Endothelial cell (in vitro differentiated cells): ENCODE measurements at regions not wholly inside any gene's neighbourhood (a gene's known extent, or its start where the extent isn't known, plus 50 kb on each side); places are given as distances from the start of the nearest gene placed in this dataset.

Source experiments
- DNase-seq: peaks from one replicate; pipeline ENCODE4 v3.0.0; 2021; ENCODE audit warnings: low spot score
- H3K27ac Mint-ChIP-seq: one replicate; pipeline ENCODE4 v1.8.0; 2021; ENCODE audit warnings: mixed read lengths, inconsistent platforms; ENCODE audit not compliant: unreplicated experiment
- H3K27me3 Mint-ChIP-seq: one replicate; pipeline ENCODE4 v1.8.0; 2021; ENCODE audit warnings: mild to moderate bottlenecking, moderate library complexity, mixed read lengths, inconsistent platforms; ENCODE audit not compliant: unreplicated experiment
- H3K36me3 Mint-ChIP-seq: one replicate; pipeline ENCODE4 v1.8.0; 2021; ENCODE audit warnings: mild to moderate bottlenecking, low read depth, mixed read lengths, inconsistent platforms; ENCODE audit not compliant: unreplicated experiment
- H3K4me1 Mint-ChIP-seq: one replicate; pipeline ENCODE4 v1.8.0; 2021; ENCODE audit warnings: mild to moderate bottlenecking, mixed read lengths, inconsistent platforms; ENCODE audit not compliant: unreplicated experiment
- H3K4me3 Mint-ChIP-seq: one replicate; pipeline ENCODE4 v1.8.0; 2021; ENCODE audit warnings: mild to moderate bottlenecking, mixed read lengths, inconsistent platforms; ENCODE audit not compliant: unreplicated experiment
- H3K9me3 Mint-ChIP-seq: one replicate; pipeline ENCODE4 v1.8.0; 2021; ENCODE audit warnings: mixed read lengths, inconsistent platforms; ENCODE audit not compliant: unreplicated experiment
- TF ChIP-seq, protein P1 (sequence below): fragments of 200-600 bp; sonication (generic); IDR thresholded peaks from one replicate; pipeline ENCODE4 v1.5.0; 2021; ENCODE audit warnings: antibody characterized with exemption; ENCODE audit not compliant: unreplicated experiment

DNA sequence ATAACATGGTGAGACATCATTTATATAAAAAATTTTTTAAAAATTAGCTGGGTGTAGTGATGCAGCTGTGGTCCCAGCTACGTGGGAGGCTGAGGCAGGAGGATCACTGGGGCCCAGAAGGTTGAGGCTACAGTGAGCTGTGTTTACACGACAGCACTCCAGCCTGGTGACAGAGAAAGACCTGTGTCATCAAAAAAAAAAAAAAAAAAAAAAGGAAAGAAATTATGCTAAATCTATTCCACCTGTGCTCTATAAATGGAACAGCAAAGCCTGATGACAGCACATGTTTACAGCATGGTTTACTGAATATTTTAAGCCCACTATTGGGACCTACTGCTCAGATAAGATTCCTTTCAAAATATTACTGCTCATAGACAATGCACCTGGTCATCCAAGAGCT, 217.6 kb downstream of the PRDM2 start:
- H3K4me1 Mint-ChIP-seq: no peaks in the 10 kb centered on the region

DNA sequence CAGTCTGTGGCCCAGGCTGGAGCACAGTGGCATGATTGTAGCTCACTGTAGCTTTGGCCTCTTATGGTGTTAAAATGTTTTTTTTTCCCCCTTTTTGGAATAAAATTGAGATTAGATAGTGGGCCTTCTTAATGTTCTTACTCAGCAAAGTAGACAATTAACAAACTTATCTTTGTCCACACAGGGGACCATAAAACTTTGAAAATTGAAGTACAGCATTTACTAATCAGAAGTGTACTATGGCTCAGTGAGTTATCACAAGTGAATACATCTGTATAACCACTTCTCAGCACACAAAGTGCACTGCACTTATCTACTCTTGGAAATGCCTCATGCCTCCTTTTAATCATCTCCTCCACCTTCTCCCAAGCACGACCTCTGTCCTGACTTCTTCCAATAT, 218.9 kb downstream of the PRDM2 start:
- Mint-ChIP-seq H3K4me3 (no peak overlapping the region), H3K27me3 (no peaks in the 10 kb centered on the region)
- TF ChIP-seq, protein P1, sequence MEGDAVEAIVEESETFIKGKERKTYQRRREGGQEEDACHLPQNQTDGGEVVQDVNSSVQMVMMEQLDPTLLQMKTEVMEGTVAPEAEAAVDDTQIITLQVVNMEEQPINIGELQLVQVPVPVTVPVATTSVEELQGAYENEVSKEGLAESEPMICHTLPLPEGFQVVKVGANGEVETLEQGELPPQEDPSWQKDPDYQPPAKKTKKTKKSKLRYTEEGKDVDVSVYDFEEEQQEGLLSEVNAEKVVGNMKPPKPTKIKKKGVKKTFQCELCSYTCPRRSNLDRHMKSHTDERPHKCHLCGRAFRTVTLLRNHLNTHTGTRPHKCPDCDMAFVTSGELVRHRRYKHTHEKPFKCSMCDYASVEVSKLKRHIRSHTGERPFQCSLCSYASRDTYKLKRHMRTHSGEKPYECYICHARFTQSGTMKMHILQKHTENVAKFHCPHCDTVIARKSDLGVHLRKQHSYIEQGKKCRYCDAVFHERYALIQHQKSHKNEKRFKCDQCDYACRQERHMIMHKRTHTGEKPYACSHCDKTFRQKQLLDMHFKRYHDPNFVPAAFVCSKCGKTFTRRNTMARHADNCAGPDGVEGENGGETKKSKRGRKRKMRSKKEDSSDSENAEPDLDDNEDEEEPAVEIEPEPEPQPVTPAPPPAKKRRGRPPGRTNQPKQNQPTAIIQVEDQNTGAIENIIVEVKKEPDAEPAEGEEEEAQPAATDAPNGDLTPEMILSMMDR: no peak

More for the DNA sequence above, 217.6 kb downstream of the PRDM2 start:
- H3K36me3 Mint-ChIP-seq: no peaks in the 10 kb centered on the region
- TF ChIP-seq, protein P1: no peak
- H3K27me3 Mint-ChIP-seq: no peaks in the 10 kb centered on the region
- H3K9me3 Mint-ChIP-seq: no peaks in the 10 kb centered on the region
- H3K4me3 Mint-ChIP-seq: no peak overlapping the region
- DNase-seq: no peak
- H3K27ac Mint-ChIP-seq: no peak overlapping the region

DNA sequence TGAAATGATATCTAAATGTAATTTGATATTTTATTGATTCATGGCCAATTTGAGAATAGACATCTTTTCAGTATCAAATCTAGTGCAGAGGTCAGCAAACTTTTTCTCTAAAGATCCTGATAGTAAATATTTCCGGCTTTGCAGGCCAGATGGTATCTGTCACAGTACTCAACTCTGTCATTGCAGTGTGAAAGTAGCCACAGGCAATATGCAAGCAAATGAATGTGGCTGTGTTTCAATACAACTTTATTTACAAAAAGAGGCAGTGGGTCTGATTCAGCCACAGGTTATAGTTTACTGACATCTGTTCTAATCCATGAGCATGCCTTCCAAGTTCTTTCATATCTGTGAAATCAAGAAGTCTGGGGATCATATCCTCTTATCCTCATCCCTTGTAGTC, 221.2 kb downstream of the PRDM2 start:
- H3K27ac Mint-ChIP-seq: no peak overlapping the region
- H3K27me3 Mint-ChIP-seq: peaks cover 1% of the 10 kb centered on the region
- H3K4me1 Mint-ChIP-seq: no peaks in the 10 kb centered on the region
- H3K36me3 Mint-ChIP-seq: no peaks in the 10 kb centered on the region
- no peaks in the 10 kb centered on the region for H3K9me3 Mint-ChIP-seq
- no peak for DNase-seq
- TF ChIP-seq, protein P1: no peak
- H3K4me3 Mint-ChIP-seq: no peak overlapping the region

More for the DNA sequence above, 218.9 kb downstream of the PRDM2 start:
- H3K9me3 Mint-ChIP-seq: no peaks in the 10 kb centered on the region
- H3K36me3 Mint-ChIP-seq: no peaks in the 10 kb centered on the region
- no peak overlapping the region for H3K27ac Mint-ChIP-seq
- DNase-seq: no peak
- no peaks in the 10 kb centered on the region for H3K4me1 Mint-ChIP-seq

DNA sequence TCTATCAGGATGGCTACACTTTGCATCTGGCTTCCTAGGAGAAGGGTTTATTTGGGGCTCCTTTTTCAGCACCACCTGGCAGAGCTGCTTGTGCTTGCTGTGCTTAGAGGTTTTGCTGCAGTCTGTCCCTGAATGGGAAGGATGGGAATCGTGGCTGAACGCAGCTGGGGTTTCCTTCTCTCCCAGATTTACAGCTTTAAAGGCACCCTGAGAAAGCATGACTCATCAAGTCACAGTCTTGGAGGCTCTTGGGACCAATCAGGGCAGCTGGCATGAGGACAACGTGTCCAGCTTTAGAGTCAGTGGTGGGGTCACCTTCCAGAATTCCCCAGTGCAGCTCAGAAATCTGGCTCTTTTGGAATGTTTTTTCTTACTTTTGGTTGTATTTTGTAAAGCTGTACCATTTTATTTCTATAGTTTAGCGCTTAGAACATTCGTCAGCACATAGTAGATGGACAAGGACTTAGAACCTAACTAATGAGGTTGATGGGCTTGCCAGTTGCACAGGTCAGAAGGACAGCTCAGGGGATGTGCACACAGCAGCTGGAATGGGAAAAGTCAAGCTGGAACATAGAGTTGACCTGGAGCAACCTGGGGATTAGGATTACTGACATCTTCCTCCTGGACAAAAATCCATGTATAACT, 222.6 kb downstream of the PRDM2 start:
- Mint-ChIP-seq H3K27me3 (peaks cover 2% of the 10 kb centered on the region), H3K4me3 (no peak overlapping the region), H3K27ac (no peak overlapping the region), H3K4me1 (no peaks in the 10 kb centered on the region), H3K36me3 (no peaks in the 10 kb centered on the region), H3K9me3 (no peaks in the 10 kb centered on the region)
- TF ChIP-seq, protein P1: no peak
- no peak for DNase-seq

DNA sequence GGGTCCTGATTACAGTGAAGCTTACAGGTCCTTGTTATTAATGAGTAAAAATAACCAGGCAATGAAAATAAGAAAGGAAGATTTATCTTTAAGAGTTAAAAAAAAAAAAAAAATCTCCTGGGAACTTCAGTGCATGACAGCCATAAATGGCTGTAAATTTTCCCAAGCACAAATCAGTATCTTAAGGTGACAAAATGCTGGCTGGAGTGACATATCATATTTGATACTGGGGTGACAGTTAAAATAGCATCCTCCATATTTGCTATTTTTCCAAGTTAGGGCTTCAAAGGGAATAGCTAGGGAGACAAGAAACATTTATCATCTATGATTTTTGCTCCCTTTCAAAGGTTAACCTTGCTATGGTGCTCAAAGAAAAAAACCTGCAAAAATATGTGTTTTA, 226.6 kb downstream of the PRDM2 start:
- no peaks in the 10 kb centered on the region for H3K36me3 Mint-ChIP-seq
- no peak for DNase-seq
- TF ChIP-seq, protein P1: no peak
- H3K27me3 Mint-ChIP-seq: peaks cover 3% of the 10 kb centered on the region
- no peaks in the 10 kb centered on the region for H3K4me1 Mint-ChIP-seq
- no peaks in the 10 kb centered on the region for H3K9me3 Mint-ChIP-seq
- no peak overlapping the region for H3K27ac Mint-ChIP-seq
- H3K4me3 Mint-ChIP-seq: no peak overlapping the region
